ENCODE measurements at regions not wholly inside any gene's neighbourhood (a gene's known extent, or its start where the extent isn't known, plus 50 kb on each side); places are given as distances from the start of the nearest gene placed in this dataset.
"Not testable (repeated sequence)": the region's sequence is repeated elsewhere in the genome, so short reads cannot be mapped to it uniquely, and the experiment has no call there.

GRCh38 chr12:68483592-68484383, 126.9 kb upstream of the RAP1B start:
- H3K36me3 ChIP-seq (ENCODE audit: insufficient read depth, low read length), result no peaks in the 10 kb centered on the region
- H3K9ac ChIP-seq (ENCODE audit: low read depth, low read length, poor library complexity, severe bottlenecking), result no peak overlapping the region
- no peaks in the 10 kb centered on the region for H3K27me3 ChIP-seq (ENCODE audit: insufficient read depth, low read length, poor library complexity, severe bottlenecking)
- H3K9me3 ChIP-seq (ENCODE audit: insufficient read depth, low read depth, low read length), result no peaks in the 10 kb centered on the region
- TF ChIP-seq EZH2phosphoT487 (IDR thresholded peaks at IDR 0.05; ENCODE audit: borderline replicate concordance) (no peak), CTCF (conservative IDR thresholded peaks at IDR 0.05; ENCODE audit: low read length) (peak; percentile 11; the same call in 1 of the 2 replicates)
- no peak overlapping the region for H2AFZ ChIP-seq (ENCODE audit: low read length)
- H3K4me3 ChIP-seq (ENCODE audit: low read length, poor library complexity, severe bottlenecking), result no peak overlapping the region
- no peaks in the 10 kb centered on the region for H3F3A ChIP-seq (ENCODE audit: low read depth)
- peak overlapping the region; percentile 37 for H3K4me2 ChIP-seq (ENCODE audit: low read depth, low read length, poor library complexity, severe bottlenecking)
- no peaks in the 10 kb centered on the region for H3K9me2 ChIP-seq (replicated peaks; ENCODE audit: low read depth, low read length)
- no peaks in the 10 kb centered on the region for H3K79me2 ChIP-seq (ENCODE audit: insufficient read depth, low read length)
- H4K20me1 ChIP-seq (ENCODE audit: insufficient read depth, low read length, poor library complexity, severe bottlenecking), result no peaks in the 10 kb centered on the region
- H3K4me1 ChIP-seq (ENCODE audit: insufficient read depth, low read length, poor library complexity, severe bottlenecking), result peaks cover 33% of the 10 kb centered on the region

GRCh38 chr12:68484578-68484977, 126.1 kb upstream of the RAP1B start:
- H3K4me3 ChIP-seq (ENCODE audit: low read length, poor library complexity, severe bottlenecking); H3K79me2 ChIP-seq (ENCODE audit: insufficient read depth, low read length); H3F3A ChIP-seq (ENCODE audit: low read depth); H2AFZ ChIP-seq (ENCODE audit: low read length); H3K9me3 ChIP-seq (ENCODE audit: insufficient read depth, low read depth, low read length); H3K27me3 ChIP-seq (ENCODE audit: insufficient read depth, low read length, poor library complexity, severe bottlenecking); H3K4me2 ChIP-seq (ENCODE audit: low read depth, low read length, poor library complexity, severe bottlenecking); H3K36me3 ChIP-seq (ENCODE audit: insufficient read depth, low read length); H3K9ac ChIP-seq (ENCODE audit: low read depth, low read length, poor library complexity, severe bottlenecking); H4K20me1 ChIP-seq (ENCODE audit: insufficient read depth, low read length, poor library complexity, severe bottlenecking); H3K9me2 ChIP-seq (replicated peaks; ENCODE audit: low read depth, low read length): not testable (repeated sequence)
- peaks cover 33% of the 10 kb centered on the region for H3K4me1 ChIP-seq (ENCODE audit: insufficient read depth, low read length, poor library complexity, severe bottlenecking)

DNA sequence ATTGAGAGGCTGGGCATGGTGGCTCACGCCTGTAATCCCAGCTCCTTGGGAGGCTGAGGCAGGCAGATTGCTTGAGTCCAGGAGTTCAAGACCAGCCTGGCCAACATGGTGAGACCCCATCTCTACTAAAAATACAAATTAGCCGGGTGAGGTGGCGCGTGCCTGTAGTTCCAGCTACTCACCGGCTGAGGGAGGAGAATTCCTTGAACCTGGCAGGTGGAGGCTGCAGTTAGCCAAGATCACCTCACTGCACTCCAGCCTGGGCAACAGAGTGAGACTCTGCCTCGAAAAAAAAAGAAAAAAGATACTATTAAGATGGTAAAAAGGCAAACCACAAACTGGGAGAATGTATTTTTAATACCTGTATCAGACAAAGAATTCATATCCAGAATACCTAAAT, 124.2 kb upstream of the RAP1B start:
- H3F3A ChIP-seq (ENCODE audit: low read depth); H3K79me2 ChIP-seq (ENCODE audit: insufficient read depth, low read length); H3K27me3 ChIP-seq (ENCODE audit: insufficient read depth, low read length, poor library complexity, severe bottlenecking); H4K20me1 ChIP-seq (ENCODE audit: insufficient read depth, low read length, poor library complexity, severe bottlenecking); H3K9ac ChIP-seq (ENCODE audit: low read depth, low read length, poor library complexity, severe bottlenecking); H2AFZ ChIP-seq (ENCODE audit: low read length); H3K4me3 ChIP-seq (ENCODE audit: low read length, poor library complexity, severe bottlenecking); H3K36me3 ChIP-seq (ENCODE audit: insufficient read depth, low read length); H3K4me2 ChIP-seq (ENCODE audit: low read depth, low read length, poor library complexity, severe bottlenecking); H3K9me2 ChIP-seq (replicated peaks; ENCODE audit: low read depth, low read length); H3K9me3 ChIP-seq (ENCODE audit: insufficient read depth, low read depth, low read length): not testable (repeated sequence)
- H3K4me1 ChIP-seq (ENCODE audit: insufficient read depth, low read length, poor library complexity, severe bottlenecking), result peaks cover 35% of the 10 kb centered on the region

- no peak overlapping the region for H3K4me2 ChIP-seq (ENCODE audit: low read depth, low read length, poor library complexity, severe bottlenecking)
- no peaks in the 10 kb centered on the region for H3K36me3 ChIP-seq (ENCODE audit: insufficient read depth, low read length)
- H3K27me3 ChIP-seq (ENCODE audit: insufficient read depth, low read length, poor library complexity, severe bottlenecking), result no peaks in the 10 kb centered on the region
- no peak overlapping the region for H3K9ac ChIP-seq (ENCODE audit: low read depth, low read length, poor library complexity, severe bottlenecking)
- H3K9me2 ChIP-seq (replicated peaks; ENCODE audit: low read depth, low read length), result no peaks in the 10 kb centered on the region
- TF ChIP-seq EZH2phosphoT487 (IDR thresholded peaks at IDR 0.05; ENCODE audit: borderline replicate concordance) (no peak), CTCF (conservative IDR thresholded peaks at IDR 0.05; ENCODE audit: low read length) (no peak)
- H2AFZ ChIP-seq (ENCODE audit: low read length), result no peak overlapping the region
- H3K9me3 ChIP-seq (ENCODE audit: insufficient read depth, low read depth, low read length), result no peaks in the 10 kb centered on the region
- no peak overlapping the region for H3K4me3 ChIP-seq (ENCODE audit: low read length, poor library complexity, severe bottlenecking)
- no peaks in the 10 kb centered on the region for H3F3A ChIP-seq (ENCODE audit: low read depth)
- H3K79me2 ChIP-seq (ENCODE audit: insufficient read depth, low read length), result no peaks in the 10 kb centered on the region
- H3K4me1 ChIP-seq (ENCODE audit: insufficient read depth, low read length, poor library complexity, severe bottlenecking), result peaks cover 24% of the 10 kb centered on the region
- H4K20me1 ChIP-seq (ENCODE audit: insufficient read depth, low read length, poor library complexity, severe bottlenecking), result no peaks in the 10 kb centered on the region
These were observed 122.9 kb upstream of the RAP1B start for GRCh38 chr12:68487721-68488309.

Measured in Loucy (cell line).